Cardiac muscle cell (in vitro differentiated cells and primary cell): ENCODE measurements at regions not wholly inside any gene's neighbourhood (a gene's known extent, or its start where the extent isn't known, plus 50 kb on each side); places are given as distances from the start of the nearest gene placed in this dataset.
"Not testable (repeated sequence)": the region's sequence is repeated elsewhere in the genome, so short reads cannot be mapped to it uniquely, and the experiment has no call there.

ENCODE experiments used
- DNase-seq, 2 donors: peaks; one replicate each; pipeline versions ENCODE4 v3.0.0 to v3.0.0-alpha.2; 2010 to 2017; ENCODE audit warnings: low read depth in 1 of 2, low spot score in 1 of 2
- H3K27ac ChIP-seq: fragments of 200-600 bp; sonication (generic); 2 replicates; pipeline ENCODE4 v1.5.1; 2016
- H3K27me3 ChIP-seq: fragments of 200-600 bp; sonication (generic); 2 replicates; pipeline ENCODE4 v1.6.0; 2016; ENCODE audit warnings: control low read depth
- H3K36me3 ChIP-seq: fragments of 200-600 bp; sonication (generic); 2 replicates; pipeline ENCODE4 v1.5.1; 2016; ENCODE audit warnings: control low read depth
- H3K4me1 ChIP-seq: fragments of 200-600 bp; sonication (generic); 2 replicates; pipeline ENCODE4 v1.8.1; 2017; ENCODE audit warnings: low read depth, mild to moderate bottlenecking, mixed run types
- H3K4me3 ChIP-seq: fragments of 200-600 bp; sonication (generic); 2 replicates; pipeline ENCODE4 v1.5.1; 2016; ENCODE audit warnings: mild to moderate bottlenecking
- H3K9me3 ChIP-seq: fragments of 200-600 bp; sonication (generic); 2 replicates; pipeline ENCODE4 v1.5.1; 2017; ENCODE audit warnings: low read depth, mild to moderate bottlenecking, control low read depth
- TF ChIP-seq, protein P1 (sequence below): IDR thresholded peaks from 2 replicates; pipeline ENCODE4 v1.5.1; 2012; ENCODE audit warnings: low read depth, mild to moderate bottlenecking, low read length

DNA sequence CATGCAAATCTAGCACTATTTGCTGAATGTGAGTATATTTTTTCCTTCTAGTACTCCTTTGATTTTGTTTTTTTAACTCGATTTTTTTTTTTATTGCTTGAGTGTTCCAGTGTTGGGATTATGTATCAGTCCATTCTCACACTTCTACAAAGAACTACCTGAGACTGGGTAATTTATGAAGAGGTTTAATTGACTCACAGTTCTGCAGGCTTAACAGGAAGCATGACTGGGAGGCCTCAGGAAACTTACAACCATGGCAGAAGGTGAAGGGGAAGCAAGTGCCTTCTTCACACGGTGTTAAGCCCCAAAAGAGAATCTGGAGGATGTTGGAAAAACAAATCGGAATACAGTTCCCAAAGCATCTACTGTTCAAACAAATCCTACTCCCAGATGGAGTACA, 69.1 kb downstream of the ZNF518B start:
- H3K27ac ChIP-seq, H3K27me3 ChIP-seq, H3K36me3 ChIP-seq, H3K4me3 ChIP-seq, H3K9me3 ChIP-seq, H3K4me1 ChIP-seq, DNase-seq: not testable (repeated sequence)

GRCh38 chr4:10385994-10386394, 71.2 kb downstream of the ZNF518B start:
- no peaks in the 10 kb centered on the region for H3K36me3 ChIP-seq
- TF ChIP-seq, protein P1, sequence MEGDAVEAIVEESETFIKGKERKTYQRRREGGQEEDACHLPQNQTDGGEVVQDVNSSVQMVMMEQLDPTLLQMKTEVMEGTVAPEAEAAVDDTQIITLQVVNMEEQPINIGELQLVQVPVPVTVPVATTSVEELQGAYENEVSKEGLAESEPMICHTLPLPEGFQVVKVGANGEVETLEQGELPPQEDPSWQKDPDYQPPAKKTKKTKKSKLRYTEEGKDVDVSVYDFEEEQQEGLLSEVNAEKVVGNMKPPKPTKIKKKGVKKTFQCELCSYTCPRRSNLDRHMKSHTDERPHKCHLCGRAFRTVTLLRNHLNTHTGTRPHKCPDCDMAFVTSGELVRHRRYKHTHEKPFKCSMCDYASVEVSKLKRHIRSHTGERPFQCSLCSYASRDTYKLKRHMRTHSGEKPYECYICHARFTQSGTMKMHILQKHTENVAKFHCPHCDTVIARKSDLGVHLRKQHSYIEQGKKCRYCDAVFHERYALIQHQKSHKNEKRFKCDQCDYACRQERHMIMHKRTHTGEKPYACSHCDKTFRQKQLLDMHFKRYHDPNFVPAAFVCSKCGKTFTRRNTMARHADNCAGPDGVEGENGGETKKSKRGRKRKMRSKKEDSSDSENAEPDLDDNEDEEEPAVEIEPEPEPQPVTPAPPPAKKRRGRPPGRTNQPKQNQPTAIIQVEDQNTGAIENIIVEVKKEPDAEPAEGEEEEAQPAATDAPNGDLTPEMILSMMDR, result no peak
- no peaks in the 10 kb centered on the region for H3K9me3 ChIP-seq
- H3K27me3 ChIP-seq, result no peaks in the 10 kb centered on the region
- no peaks in the 10 kb centered on the region for H3K4me1 ChIP-seq
- no peak overlapping the region for H3K4me3 ChIP-seq
- DNase-seq, result no peak
- no peak overlapping the region for H3K27ac ChIP-seq

- Histone ChIP-seq H3K4me3 (no peak overlapping the region), H3K27me3 (no peaks in the 10 kb centered on the region), H3K36me3 (no peaks in the 10 kb centered on the region), H3K27ac (no peak overlapping the region), H3K9me3 (no peaks in the 10 kb centered on the region), H3K4me1 (no peaks in the 10 kb centered on the region)
- TF ChIP-seq, protein P1, result no peak
- no peak for DNase-seq
Measured at GRCh38 chr4:10384974-10385373, 72.3 kb downstream of the ZNF518B start.

DNA sequence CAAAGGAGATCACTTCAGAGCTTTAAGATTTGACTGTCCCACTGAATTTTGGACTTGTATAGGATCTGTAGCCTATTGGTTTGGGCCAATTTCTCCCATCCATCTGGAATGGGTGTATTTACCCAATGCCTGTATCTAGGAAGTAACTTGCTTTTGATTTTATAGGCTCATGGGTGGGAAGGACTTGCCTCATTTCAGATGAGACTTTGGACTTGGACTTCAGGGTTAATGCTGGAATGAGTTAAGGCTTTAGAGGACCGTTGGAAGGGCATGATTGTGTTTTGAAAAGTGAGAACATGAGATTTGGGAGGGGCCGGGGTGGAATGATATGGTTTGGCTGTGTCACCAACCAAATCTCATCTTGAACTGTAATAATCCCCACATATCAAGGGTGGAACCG, 73.8 kb downstream of the ZNF518B start:
- H3K27me3 ChIP-seq, result no peaks in the 10 kb centered on the region
- DNase-seq, result no peak
- H3K4me1 ChIP-seq, result no peaks in the 10 kb centered on the region
- H3K36me3 ChIP-seq, result no peaks in the 10 kb centered on the region
- TF ChIP-seq, protein P1, result no peak
- no peak overlapping the region for H3K4me3 ChIP-seq
- H3K9me3 ChIP-seq, result no peaks in the 10 kb centered on the region
- H3K27ac ChIP-seq, result no peak overlapping the region

- not testable (repeated sequence) for H3K9me3 ChIP-seq, H3K4me1 ChIP-seq, H3K4me3 ChIP-seq, H3K36me3 ChIP-seq, DNase-seq, H3K27ac ChIP-seq, H3K27me3 ChIP-seq
Measured at GRCh38 chr4:10382171-10382570, 75.1 kb downstream of the ZNF518B start.

- H3K27ac ChIP-seq, result no peak overlapping the region
- DNase-seq, result no peak
- no peaks in the 10 kb centered on the region for H3K36me3 ChIP-seq
- H3K4me3 ChIP-seq, result no peak overlapping the region
- H3K4me1 ChIP-seq, result no peaks in the 10 kb centered on the region
- no peaks in the 10 kb centered on the region for H3K27me3 ChIP-seq
- TF ChIP-seq, protein P1, result no peak
- no peaks in the 10 kb centered on the region for H3K9me3 ChIP-seq
Measured at GRCh38 chr4:10381146-10381545, 76.1 kb downstream of the ZNF518B start.

DNA sequence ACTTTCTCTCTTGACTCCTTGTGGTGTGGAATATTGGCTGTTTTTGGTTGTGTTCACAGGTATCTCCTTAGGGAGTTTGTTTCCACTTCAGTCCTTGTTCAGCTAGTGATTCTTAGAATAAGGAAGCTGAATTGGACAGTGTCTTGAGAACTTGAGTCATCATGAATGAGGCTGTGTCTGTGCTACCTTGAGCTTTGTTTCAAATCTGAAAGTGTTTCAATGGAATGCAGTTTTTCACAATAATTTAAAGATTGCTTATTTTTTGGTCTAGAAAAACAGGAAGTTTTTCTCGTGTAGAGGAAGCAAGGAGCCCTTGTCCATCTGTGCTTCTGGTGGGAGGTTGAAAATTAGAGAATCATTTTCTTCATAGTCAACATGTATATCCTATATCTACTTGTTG, 76.5 kb downstream of the ZNF518B start:
- TF ChIP-seq, protein P1, result no peak
- DNase-seq, result peak in 1 of 2 donors; percentile 6
- no peak overlapping the region for H3K4me3 ChIP-seq
- H3K36me3 ChIP-seq, result no peaks in the 10 kb centered on the region
- H3K27me3 ChIP-seq, result no peaks in the 10 kb centered on the region
- H3K9me3 ChIP-seq, result no peaks in the 10 kb centered on the region
- H3K4me1 ChIP-seq, result no peaks in the 10 kb centered on the region
- H3K27ac ChIP-seq, result no peak overlapping the region
